ENCODE measurements at regions not wholly inside any gene's neighbourhood (a gene's known extent, or its start where the extent isn't known, plus 50 kb on each side); places are given as distances from the start of the nearest gene placed in this dataset.

DNA sequence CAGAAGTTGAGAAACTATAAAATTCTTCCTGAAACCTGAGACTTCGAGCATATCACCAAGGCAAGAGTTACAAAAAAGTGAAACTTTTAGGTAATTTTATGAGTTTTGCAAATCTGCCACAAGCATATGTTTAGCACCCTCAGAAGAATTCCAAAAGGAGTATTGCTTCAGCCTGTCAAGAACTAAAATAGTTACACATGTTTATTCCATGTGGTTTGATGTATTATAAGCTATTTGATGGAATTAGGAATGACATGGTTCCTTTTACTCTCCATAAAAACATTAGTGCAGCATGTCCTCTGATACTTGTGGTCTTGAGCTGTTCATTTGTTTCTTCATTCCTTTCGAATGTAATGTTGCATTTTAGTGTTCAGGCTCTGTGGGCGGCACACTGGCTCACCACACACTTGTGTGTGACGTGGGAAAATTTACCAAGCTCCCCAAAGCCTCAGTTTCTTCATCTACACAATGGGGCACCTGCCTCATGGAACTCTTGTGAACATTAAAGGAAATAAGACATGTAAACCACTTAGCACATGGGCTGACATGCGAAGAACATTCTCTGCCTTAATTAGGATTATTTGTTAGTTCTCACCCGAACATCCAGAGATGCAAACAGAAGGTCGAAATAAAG is 204.2 kb upstream of the FOXF1 start:
- DNase-seq, result no peak

DNA sequence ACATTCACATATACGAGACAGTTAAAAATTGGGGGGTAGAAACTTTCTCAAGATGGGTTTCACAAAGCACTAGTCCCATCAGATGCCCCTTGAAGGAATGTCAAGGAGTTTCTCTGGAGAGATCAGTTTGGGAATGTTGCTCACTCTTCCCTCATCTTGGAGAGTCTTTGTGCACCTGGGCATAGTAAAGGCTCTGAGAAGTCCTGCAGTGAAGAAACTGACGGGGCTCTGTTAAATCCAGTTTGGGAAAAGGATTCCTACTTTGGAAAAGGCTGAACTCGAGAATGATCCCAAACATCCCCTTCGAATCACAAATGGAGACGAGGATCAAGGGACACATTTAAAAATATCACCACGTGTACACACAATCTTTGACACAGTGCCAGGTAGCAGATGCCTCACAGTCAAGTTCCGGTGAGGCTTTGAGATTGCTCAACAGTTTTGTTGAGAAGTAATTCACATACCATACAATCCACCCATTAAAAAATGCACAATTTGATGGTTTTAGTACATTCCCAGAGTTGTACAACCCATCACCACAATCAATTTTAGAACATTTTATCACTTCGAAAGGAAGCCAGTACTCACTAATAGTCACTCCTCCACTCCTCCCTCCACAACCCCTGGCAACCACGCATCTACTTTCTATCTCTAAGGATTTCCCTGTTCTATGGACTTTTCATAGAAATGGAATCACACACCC is 203.4 kb upstream of the FOXF1 start:
- no peak for DNase-seq

- DNase-seq, result no peak
These were observed 202.8 kb upstream of the FOXF1 start for GRCh38 chr16:86307514-86307903.

DNA sequence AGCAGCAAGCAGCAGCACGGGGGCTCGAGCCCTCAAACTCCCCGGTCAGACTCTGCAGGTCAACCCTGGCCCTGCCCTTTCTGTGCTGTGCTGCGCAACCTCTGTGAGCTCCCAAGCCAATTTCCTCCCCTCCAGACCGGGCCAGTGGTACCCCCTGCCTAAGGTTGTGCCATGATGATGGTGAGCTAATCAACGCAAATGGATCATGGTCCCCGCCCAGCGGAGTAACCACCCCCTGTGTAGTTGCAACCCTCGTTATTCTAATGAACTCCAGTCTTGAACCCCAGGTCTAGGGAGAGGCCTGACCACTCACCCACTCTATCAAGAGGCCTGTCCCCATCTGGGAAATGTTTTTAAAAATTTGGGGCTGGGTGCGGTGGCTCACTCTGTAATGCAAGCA is 201.8 kb upstream of the FOXF1 start:
- no peak for DNase-seq

- DNase-seq, result no peak
These were observed 196.7 kb upstream of the FOXF1 start for GRCh38 chr16:86313631-86314030.

DNA sequence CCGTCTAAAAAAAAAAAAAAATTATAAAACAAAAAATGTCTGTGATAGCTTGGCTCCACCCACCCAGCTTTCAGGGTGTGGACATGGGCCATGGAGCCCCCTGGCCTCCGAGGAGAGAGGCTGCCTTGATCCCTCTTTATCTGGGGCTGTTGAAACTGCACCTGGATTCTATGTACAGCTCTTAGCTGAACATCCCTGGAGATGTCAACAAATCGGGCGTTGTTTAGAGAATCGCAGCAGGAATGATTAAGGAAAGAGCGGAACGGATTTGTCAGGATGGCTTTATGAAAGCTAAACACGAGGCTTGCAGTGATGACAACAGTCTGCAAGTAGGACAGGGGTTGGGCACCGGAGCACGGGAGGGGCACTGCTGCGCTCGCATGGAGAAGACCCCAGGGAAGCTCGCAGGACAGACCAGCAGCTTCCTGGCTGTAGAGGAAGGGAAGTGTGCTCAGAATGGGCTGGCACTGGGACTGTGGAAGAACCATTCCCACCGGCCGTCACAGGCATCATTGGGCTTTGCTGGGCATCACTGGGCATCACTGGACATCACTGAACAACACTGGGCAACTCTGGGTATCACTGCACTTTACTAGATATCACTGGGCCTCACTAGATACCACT is 195.8 kb upstream of the FOXF1 start:
- DNase-seq, result no peak

- no peak for DNase-seq
These were observed 193.1 kb upstream of the FOXF1 start for GRCh38 chr16:86316967-86317812.

- DNase-seq, result no peak
These were observed 192.3 kb upstream of the FOXF1 start for GRCh38 chr16:86317813-86318650.

DNA sequence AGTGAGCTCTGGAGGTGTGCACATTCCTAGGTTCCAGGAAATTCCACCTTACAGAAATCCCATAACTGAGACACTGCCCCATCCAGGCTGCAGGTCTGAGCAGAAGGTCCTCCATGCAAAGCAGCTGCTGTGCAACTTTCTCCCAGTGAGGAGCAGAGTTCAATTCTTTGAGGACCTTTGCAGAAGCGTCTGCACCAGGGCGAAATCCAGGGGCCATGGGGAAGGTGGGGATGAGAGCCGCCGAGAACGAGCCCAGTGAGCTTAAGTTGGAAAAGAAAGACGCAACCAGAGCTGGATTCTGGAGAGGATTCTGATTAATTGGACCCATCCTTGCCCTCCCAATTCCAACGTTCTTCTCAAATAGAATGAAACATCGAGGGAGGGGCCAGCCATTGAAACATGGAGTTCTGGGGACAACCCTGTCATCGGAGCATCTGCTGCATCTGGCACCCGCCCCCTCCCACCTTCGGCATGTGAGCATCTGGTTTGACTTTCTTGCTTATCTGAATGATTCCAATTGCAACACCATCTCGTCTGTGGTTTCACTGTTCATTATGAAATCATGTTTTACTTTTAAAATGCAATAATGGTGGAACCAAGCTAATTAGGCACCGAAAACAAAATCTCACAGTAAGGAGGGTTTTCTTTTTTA is 190.6 kb upstream of the FOXF1 start:
- no peak for DNase-seq

DNA sequence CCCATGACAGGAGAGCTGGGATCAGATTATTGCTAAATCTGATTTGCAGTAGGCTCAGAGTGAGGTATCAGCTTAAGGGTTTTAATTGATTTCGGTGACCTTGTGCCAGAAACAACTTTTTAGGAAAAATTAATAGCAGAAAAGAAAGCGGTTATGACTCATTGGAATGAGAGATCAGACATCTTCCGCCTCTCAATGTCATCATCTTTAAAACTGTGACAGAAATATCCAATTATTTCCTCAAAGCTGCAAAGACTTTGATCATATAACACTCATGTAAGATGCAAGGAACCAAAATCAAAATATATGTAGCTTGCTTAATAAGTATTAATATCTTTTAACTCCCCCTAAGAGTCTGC is 190.1 kb upstream of the FOXF1 start:
- DNase-seq, result no peak

DNA sequence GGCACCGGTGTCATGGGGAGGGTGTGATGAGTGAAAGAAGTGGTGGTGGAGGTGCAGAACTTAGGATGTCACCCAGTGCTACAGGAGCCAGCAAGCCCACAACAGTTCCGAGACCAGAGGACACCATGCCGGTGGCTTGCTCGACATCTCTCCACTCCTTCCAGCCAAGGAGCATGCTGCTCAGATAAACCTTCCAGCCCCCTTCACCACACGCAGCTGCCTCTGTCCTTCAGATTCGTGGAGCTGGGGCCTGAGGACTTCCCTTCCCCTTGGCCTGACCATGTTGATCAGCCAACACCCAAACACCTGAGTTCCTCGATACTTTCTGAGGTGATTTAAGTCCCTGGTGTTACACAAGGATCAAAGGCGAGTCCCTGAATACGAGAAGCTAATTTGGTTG is 188.8 kb upstream of the FOXF1 start:
- no peak for DNase-seq

- DNase-seq, result no peak
These were observed 188.0 kb upstream of the FOXF1 start for GRCh38 chr16:86322283-86322682.

DNA sequence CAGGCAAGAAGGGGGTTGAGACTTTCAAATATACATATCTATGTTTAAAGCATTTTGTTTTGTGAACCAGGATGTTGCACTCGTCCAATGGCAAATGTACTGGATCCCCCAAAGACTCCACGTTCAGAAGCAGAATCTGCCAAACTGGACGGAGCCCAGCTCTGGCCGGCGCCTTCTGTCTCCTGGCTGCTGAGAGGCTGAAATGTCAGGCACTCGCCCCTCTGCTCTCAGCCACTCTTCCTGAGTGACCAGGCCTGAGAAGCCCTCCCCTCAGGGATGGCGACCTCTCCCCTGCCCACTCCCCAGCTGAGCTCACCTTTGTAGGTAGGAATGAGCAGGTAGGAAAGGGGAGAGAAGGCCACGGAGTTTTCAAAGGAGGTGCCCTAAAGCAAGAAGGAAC is 187.5 kb upstream of the FOXF1 start:
- DNase-seq, result no peak

GRCh38 chr16:86324320-86324719 is 186.0 kb upstream of the FOXF1 start:
- no peak for DNase-seq

DNA sequence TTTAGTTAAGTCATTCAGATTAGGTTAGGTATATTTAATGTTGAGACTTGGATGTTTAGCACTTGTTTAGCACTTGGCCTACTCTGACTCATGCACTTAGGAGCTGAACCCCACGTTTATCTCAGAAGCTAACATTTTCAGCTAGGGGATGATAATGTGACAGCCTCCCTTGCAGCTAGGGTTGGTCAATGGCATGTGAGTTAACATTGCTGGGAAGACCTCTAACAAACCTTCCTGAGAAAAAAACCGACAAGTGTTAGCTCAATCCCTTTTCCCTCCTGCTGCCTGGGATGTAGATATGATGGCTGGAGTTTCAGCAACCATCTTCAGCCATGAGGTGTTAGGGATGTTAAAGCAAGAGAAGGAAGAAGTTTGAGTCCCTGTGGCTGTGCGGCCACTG is 185.0 kb upstream of the FOXF1 start:
- peak; percentile 0 for DNase-seq

DNA sequence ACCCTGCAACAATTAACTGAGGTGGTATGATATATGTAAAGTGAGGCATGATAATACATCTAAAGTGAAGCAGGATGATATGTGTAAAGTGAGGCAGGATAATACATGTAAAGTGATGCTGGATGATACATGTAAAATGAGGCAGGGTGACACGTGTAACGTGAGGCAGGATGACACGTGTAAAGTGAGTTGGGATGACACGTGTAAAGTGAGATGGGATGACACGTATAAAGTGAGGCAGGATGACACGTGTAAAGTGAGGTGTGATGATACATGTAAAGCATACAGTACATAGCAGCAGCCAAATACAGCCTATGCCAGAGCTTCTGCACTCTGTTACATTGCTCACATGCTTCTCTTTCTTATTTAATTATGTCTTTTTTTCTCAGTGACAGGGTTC is 184.4 kb upstream of the FOXF1 start:
- DNase-seq, result no peak

- DNase-seq, result peak; percentile 0
These were observed 183.0 kb upstream of the FOXF1 start for GRCh38 chr16:86327321-86327720.

DNA sequence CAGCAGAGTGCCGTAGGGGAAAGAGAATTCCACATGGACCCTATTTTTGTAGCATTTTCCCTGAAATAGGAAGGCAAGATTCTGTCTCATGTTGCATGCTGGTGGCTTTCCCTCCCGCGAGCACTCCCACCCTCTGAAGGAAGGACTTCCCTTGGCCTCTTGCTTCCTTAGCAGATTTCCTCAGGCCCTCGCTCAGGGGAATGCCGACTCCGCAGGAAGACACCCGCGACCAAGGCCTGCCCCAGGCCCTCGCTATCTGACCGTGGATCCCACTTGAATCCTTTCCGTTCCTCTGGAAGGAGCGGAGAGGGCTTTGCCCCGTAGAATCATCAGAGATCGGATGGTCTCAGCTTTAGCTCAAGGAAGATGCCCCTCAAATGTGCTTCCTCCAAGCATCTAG is 179.4 kb upstream of the FOXF1 start:
- peak; percentile 13 for DNase-seq

GRCh38 chr16:86334079-86334635 is 176.2 kb upstream of the FOXF1 start:
- no peak for DNase-seq

- DNase-seq, result no peak
These were observed 174.8 kb upstream of the FOXF1 start for GRCh38 chr16:86335266-86336172.

DNA sequence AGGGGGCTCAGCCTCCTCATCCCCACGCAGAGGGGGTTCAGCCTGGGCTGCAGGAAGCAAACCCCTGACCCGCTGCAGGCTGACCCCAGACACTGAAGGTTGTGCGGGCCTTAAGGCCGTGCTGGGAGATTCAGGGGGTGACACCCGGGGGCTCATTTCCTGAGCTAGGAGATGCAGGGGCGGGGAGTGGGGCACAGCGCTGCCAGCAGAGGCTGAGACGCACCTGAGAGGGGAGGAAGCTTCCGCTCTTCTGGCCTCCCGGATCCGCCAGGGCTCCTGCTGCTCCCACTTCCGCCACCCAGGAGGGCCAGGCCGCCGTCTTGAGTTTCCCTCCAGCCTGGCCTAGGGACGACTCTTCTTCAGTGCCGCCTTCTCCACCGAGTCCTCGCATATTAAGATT is 173.2 kb upstream of the FOXF1 start:
- no peak for DNase-seq
